ENCODE measurements at regions not wholly inside any gene's neighbourhood (a gene's known extent, or its start where the extent isn't known, plus 50 kb on each side); places are given as distances from the start of the nearest gene placed in this dataset.

DNA sequence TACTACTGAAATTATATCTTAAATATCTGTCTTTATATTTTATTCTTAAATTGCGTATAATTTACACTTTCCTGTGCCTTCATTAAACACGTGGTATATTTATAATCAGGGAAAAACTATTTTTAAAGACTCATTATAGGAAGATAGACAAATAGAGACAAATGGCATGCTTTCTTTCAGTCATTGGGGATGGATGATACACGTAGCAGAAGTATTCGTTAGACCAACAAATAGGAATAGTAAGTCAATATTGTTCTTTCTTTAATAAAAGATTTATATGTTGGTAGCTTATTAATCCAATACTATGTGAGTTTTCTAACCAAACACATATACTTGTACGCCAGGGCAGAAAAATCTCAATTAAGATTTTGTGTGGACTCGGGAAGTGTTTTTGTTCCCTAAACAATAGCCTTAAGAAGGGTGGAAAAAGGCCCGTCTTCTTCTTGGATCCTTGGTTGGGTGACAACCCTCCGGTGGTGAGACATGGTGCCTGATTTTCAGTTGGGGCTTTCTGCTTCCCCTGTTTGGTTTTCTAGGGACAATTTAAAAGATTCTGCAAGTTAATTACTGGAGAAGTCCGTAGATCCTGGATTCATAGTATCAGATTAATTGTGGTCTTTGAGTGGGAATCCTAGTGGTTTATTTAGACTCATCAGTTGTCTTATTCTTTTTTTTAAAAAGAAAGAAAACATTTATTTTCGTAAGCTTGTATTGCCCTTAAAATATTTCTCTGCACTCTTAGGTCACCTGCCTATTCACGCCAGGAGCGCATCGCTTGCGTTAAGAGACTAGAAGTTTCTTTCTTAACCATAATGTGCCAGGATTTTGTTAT lies 83.5 kb upstream of the WNT7B start:
- no peak overlapping the region for H3K4me3 ChIP-seq (ENCODE audit: low read length)
- no peak for DNase-seq (ENCODE audit: low read depth)
- TF ChIP-seq, protein P1, sequence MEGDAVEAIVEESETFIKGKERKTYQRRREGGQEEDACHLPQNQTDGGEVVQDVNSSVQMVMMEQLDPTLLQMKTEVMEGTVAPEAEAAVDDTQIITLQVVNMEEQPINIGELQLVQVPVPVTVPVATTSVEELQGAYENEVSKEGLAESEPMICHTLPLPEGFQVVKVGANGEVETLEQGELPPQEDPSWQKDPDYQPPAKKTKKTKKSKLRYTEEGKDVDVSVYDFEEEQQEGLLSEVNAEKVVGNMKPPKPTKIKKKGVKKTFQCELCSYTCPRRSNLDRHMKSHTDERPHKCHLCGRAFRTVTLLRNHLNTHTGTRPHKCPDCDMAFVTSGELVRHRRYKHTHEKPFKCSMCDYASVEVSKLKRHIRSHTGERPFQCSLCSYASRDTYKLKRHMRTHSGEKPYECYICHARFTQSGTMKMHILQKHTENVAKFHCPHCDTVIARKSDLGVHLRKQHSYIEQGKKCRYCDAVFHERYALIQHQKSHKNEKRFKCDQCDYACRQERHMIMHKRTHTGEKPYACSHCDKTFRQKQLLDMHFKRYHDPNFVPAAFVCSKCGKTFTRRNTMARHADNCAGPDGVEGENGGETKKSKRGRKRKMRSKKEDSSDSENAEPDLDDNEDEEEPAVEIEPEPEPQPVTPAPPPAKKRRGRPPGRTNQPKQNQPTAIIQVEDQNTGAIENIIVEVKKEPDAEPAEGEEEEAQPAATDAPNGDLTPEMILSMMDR (IDR thresholded peaks at IDR 0.05; ENCODE audit: insufficient read depth, low read depth, low read length, missing control alignments): no peak

DNA sequence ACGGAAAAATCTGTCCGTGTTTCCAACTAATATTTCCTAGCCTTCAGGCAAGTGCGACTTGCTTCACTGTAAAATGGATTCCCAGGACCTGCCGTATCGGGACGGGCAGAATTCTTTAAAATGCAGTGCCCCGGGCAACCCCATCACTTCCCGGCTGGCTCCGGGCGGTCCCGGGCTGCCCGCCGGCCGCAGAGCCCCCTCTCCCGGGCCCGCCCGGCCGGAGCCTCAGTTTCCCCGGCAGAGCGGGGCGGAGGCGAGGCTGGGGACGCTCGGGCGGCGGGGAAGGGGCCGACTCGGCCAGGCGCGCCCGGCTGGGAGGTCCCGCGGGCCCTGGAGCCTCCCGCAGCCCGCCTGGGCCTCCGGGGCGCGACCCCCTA lies 84.2 kb upstream of the WNT7B start:
- no peak for DNase-seq (ENCODE audit: low read depth)
- TF ChIP-seq, protein P1 (IDR thresholded peaks at IDR 0.05; ENCODE audit: insufficient read depth, low read depth, low read length, missing control alignments): no peak
- no peak overlapping the region for H3K4me3 ChIP-seq (ENCODE audit: low read length)

DNA sequence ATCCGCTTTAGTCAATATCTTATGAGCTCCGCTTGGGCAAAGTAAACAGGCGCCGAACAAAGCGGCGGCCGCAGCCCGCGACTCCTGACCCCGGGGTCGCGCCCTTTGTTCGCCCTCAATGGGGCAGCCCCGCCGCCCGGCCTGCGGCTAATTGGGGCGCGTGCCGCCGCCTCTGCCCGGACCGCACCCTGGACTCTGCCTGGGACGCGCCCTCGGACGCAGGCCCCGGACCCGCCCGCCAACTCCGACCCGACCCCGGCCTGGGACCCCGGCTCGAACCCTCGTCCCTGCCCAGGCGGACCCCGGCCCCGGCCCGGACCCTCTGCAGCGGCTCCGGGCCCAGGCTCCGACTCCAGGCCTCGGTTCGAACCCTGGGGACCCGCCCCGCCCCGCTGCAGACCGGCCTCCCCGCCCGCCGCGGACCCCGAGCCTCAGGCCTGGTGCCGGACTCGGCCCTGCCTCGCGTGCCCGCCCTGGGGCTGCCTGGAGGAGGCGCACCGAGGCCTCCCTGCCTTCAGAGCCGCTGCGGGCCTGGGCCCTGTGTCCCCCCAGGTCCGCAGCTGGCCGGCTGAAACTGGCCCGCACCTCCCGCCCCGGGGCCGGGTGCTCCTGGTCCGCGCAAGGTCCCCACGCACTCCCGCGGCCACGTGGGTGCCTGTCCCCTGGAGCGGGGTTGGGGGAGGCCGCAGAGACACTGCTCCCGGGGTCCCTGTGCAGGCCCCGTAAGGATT lies 84.7 kb upstream of the WNT7B start:
- no peak overlapping the region for H3K4me3 ChIP-seq (ENCODE audit: low read length)
- TF ChIP-seq, protein P1 (IDR thresholded peaks at IDR 0.05; ENCODE audit: insufficient read depth, low read depth, low read length, missing control alignments): no peak
- DNase-seq (ENCODE audit: low read depth): no peak

DNA sequence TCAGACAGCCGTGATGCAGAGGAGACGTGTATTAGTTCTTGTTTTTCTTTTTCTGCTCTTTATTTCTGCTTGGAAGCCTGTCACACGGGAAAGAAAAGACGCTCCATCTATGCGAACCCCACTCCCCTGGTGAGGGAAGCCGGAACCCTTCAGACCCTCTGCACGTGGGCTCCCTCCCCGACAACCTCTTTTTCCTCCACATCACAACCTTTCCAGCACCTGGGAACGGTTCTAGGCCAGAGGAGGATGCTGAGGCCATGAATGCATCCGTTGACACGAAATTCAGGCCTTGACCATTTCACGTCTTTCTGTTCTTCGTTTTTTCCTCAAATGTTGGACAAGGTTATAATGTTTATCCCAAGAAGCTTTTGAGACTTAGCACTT lies 85.3 kb upstream of the WNT7B start:
- TF ChIP-seq, protein P1 (IDR thresholded peaks at IDR 0.05; ENCODE audit: insufficient read depth, low read depth, low read length, missing control alignments): no peak
- H3K4me3 ChIP-seq (ENCODE audit: low read length): no peak overlapping the region
- no peak for DNase-seq (ENCODE audit: low read depth)

DNA sequence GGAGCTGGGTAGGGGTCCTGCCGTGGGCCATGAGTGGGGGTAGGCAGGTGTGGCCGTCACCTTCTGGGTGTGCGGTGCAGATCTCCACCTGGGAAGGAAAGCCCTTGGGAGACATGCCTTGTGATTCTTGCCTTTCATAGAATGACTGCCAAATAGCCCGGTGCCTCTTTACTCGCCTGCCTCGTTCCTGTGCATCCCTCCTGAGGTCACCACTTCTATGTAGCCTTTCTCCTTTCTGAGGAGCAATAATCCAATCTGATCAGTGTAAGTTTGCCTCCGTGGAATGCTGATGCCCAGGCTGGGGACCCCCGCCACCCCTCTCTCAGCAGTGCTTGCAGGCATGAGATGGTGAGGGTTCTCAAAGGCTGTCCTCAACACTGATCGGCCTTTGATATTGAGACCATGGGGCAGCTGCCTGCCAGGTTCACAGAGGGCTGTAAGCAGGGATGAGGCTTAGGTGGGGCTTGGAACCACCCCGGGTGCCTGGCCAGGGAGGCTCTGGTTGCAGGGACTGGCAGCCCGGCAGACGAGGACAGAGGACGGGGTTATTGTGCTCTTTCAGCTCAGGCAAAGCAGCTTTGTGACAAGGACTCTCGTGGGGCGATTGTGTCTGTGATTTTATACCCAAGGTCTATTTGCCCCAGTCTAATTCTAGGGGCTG lies 86.1 kb upstream of the WNT7B start:
- DNase-seq (ENCODE audit: low read depth): no peak
- no peak overlapping the region for H3K4me3 ChIP-seq (ENCODE audit: low read length)
- TF ChIP-seq, protein P1 (IDR thresholded peaks at IDR 0.05; ENCODE audit: insufficient read depth, low read depth, low read length, missing control alignments): no peak

DNA sequence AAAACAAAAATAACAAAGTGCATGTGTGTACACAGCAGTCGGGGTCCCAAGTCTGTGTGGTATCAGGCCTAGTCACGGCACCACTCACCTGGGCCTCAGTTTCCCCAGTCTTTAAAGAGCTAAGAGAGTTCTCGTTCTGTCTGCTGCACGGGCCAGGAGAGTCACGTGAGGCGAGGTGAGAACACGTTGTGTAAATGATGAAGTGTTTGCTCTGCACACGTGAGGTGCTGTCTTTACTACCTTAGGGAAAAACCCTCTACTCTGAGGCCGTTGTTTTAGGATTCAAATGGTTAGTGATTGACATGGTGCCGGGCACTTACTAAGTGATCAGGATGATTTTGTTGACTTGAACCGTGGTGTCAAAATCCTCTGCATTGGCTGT lies 86.5 kb upstream of the PPARA start:
- H3K4me3 ChIP-seq (ENCODE audit: low read length): no peak overlapping the region
- TF ChIP-seq, protein P1 (IDR thresholded peaks at IDR 0.05; ENCODE audit: insufficient read depth, low read depth, low read length, missing control alignments): no peak
- no peak for DNase-seq (ENCODE audit: low read depth)
